ENCODE measurements at regions not wholly inside any gene's neighbourhood (a gene's known extent, or its start where the extent isn't known, plus 50 kb on each side); places are given as distances from the start of the nearest gene placed in this dataset.

DNA sequence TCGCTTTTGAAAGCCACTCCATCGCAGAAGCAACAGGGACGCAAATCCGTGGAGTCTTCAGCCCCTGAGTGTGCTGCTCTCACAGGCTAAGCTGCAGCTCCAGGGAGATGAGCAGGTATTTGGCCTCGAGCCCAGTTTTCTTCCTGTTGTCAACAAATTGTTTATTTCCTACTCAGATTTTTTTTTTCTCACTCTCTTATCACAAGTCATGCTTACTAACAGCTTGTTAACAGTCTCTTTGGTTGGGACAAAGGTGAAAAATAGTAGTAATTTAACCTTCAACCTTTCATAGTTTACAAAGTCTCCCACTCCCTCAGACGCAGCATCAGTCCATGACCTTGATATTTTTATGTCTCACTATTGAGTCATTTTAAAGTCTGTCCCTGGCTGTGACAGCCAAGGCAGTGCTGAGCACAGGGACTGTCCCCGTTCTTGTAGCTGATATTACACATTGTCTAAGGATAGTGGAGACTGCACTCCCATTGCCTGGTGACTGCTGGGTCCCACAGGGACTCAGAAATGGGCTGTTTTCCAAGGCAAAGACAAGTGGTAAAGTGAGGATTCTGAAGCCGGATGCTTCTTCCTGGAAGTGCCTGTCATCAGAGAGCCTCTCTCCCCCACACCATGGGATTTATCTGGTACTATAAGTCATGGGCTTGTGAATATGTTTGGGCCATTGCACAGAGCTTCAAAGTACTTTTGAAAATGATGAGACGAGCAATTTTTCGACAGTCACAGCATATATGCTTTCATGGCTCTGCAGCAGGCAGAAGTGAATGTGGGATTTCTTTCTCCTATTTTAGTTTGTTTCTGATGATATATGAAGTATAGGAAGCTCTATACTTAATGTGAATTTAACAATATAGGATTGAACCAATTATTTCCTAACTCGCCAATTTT lies 59.8 kb upstream of the UNC13C start:
- TF ChIP-seq EP300 (IDR thresholded peaks at IDR 0.05): no peak
- TF ChIP-seq, protein P1, sequence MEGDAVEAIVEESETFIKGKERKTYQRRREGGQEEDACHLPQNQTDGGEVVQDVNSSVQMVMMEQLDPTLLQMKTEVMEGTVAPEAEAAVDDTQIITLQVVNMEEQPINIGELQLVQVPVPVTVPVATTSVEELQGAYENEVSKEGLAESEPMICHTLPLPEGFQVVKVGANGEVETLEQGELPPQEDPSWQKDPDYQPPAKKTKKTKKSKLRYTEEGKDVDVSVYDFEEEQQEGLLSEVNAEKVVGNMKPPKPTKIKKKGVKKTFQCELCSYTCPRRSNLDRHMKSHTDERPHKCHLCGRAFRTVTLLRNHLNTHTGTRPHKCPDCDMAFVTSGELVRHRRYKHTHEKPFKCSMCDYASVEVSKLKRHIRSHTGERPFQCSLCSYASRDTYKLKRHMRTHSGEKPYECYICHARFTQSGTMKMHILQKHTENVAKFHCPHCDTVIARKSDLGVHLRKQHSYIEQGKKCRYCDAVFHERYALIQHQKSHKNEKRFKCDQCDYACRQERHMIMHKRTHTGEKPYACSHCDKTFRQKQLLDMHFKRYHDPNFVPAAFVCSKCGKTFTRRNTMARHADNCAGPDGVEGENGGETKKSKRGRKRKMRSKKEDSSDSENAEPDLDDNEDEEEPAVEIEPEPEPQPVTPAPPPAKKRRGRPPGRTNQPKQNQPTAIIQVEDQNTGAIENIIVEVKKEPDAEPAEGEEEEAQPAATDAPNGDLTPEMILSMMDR (IDR thresholded peaks at IDR 0.05): no peak

All from stomach (tissue), 4 donors.